22Rv1 (cell line): ENCODE measurements at regions not wholly inside any gene's neighbourhood (a gene's known extent, or its start where the extent isn't known, plus 50 kb on each side); places are given as distances from the start of the nearest gene placed in this dataset.

Experiments
- ZFX ChIP-seq: fragments of 450-650 bp; IDR thresholded peaks from 2 replicates; pipeline ENCODE4 v1.6.1; 2017; ENCODE audit warnings: antibody characterized with exemption, borderline replicate concordance
- TF ChIP-seq, protein P1 (sequence below): fragments of 450-650 bp; IDR thresholded peaks from 2 replicates; pipeline ENCODE4 v1.5.1; 2017; ENCODE audit warnings: mild to moderate bottlenecking

- TF ChIP-seq, protein P1, sequence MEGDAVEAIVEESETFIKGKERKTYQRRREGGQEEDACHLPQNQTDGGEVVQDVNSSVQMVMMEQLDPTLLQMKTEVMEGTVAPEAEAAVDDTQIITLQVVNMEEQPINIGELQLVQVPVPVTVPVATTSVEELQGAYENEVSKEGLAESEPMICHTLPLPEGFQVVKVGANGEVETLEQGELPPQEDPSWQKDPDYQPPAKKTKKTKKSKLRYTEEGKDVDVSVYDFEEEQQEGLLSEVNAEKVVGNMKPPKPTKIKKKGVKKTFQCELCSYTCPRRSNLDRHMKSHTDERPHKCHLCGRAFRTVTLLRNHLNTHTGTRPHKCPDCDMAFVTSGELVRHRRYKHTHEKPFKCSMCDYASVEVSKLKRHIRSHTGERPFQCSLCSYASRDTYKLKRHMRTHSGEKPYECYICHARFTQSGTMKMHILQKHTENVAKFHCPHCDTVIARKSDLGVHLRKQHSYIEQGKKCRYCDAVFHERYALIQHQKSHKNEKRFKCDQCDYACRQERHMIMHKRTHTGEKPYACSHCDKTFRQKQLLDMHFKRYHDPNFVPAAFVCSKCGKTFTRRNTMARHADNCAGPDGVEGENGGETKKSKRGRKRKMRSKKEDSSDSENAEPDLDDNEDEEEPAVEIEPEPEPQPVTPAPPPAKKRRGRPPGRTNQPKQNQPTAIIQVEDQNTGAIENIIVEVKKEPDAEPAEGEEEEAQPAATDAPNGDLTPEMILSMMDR: no peak
- no peak for TF ChIP-seq ZFX
Measured at GRCh38 chr14:51473351-51473750, 178.4 kb upstream of the FRMD6 start.
